ENCODE measurements at regions not wholly inside any gene's neighbourhood (a gene's known extent, or its start where the extent isn't known, plus 50 kb on each side); places are given as distances from the start of the nearest gene placed in this dataset.

DNA sequence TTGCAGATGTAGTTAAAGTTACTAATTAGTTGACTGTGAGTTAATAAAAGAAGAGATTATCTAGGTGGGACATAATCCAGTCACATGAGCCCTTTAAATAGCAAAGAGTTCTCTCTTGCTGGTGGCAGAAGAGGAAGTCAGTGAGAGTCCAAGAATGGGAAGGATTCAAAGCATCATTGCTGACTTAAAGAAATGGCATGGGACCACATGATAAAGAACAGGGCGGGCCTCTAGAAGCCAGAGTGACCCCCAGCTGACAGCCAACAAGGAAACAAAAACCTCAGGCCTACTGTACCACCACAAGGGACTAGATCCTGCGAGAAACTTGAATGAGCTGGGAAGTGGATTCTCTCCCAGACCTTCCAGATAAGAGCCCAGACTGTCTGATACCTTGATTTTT, 447.2 kb upstream of the CCDC54 start:
- Histone ChIP-seq H3K9me3 (ENCODE audit: severe bottlenecking) (no peaks in the 10 kb centered on the region), H3K36me3 (ENCODE audit: low read depth) (no peaks in the 10 kb centered on the region), H3K27me3 (ENCODE audit: insufficient read depth, poor library complexity, severe bottlenecking) (no peaks in the 10 kb centered on the region), H3K4me3 (ENCODE audit: severe bottlenecking) (no peak overlapping the region), H3K4me1 (ENCODE audit: insufficient read depth, poor library complexity, severe bottlenecking) (no peaks in the 10 kb centered on the region), H3K27ac (ENCODE audit: poor library complexity, severe bottlenecking) (no peak overlapping the region)
- no peak for DNase-seq (ENCODE audit: low spot score)
- no peak for ATAC-seq (ENCODE audit: low read depth)
- TF ChIP-seq, protein P1, sequence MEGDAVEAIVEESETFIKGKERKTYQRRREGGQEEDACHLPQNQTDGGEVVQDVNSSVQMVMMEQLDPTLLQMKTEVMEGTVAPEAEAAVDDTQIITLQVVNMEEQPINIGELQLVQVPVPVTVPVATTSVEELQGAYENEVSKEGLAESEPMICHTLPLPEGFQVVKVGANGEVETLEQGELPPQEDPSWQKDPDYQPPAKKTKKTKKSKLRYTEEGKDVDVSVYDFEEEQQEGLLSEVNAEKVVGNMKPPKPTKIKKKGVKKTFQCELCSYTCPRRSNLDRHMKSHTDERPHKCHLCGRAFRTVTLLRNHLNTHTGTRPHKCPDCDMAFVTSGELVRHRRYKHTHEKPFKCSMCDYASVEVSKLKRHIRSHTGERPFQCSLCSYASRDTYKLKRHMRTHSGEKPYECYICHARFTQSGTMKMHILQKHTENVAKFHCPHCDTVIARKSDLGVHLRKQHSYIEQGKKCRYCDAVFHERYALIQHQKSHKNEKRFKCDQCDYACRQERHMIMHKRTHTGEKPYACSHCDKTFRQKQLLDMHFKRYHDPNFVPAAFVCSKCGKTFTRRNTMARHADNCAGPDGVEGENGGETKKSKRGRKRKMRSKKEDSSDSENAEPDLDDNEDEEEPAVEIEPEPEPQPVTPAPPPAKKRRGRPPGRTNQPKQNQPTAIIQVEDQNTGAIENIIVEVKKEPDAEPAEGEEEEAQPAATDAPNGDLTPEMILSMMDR (IDR thresholded peaks at IDR 0.05; ENCODE audit: poor library complexity, severe bottlenecking) = no peak

DNA sequence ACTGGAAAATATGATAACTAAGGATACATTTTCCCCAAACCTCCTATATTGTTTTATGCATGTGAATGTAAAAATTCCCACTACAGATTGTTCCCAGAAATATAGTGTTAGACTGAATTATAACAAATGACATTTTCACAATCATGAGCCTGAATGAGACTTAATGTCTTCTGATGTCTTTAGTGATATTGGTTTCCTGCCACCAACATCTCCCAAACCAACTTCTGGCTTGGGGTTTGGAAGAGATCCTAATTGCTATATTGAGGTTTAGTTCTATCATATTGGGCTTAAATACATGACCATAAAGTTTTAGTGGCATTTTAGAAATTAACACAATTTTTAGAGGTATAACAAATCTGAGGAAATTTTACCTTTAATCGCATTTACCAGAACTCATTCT, 445.3 kb upstream of the CCDC54 start:
- no peak for ATAC-seq (ENCODE audit: low read depth)
- no peaks in the 10 kb centered on the region for H3K27me3 ChIP-seq (ENCODE audit: insufficient read depth, poor library complexity, severe bottlenecking)
- H3K36me3 ChIP-seq (ENCODE audit: low read depth) = no peaks in the 10 kb centered on the region
- no peaks in the 10 kb centered on the region for H3K9me3 ChIP-seq (ENCODE audit: severe bottlenecking)
- no peak for DNase-seq (ENCODE audit: low spot score)
- H3K27ac ChIP-seq (ENCODE audit: poor library complexity, severe bottlenecking) = no peak overlapping the region
- TF ChIP-seq, protein P1 (IDR thresholded peaks at IDR 0.05; ENCODE audit: poor library complexity, severe bottlenecking) = no peak
- no peak overlapping the region for H3K4me3 ChIP-seq (ENCODE audit: severe bottlenecking)
- no peaks in the 10 kb centered on the region for H3K4me1 ChIP-seq (ENCODE audit: insufficient read depth, poor library complexity, severe bottlenecking)

DNA sequence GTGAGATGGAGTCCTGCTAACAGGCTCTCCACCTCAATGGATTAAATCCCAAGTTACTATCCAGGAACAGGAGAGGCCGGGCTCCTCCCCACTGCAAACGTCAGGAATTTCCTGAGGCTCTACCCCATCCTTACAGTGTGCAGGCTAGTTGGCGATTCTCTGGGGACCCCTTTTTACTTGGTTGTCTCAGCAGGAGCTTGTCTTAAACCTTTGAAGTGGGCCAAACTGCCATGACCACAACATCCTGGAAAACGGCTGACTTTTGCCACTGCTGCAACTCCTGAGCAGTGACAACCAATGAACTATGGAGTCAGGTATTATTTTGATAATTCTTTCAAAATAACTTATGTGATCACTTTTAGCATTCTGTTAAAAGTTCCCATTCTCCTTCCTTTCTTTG, 440.9 kb upstream of the CCDC54 start:
- Histone ChIP-seq H3K4me3 (ENCODE audit: severe bottlenecking) (no peak overlapping the region), H3K4me1 (ENCODE audit: insufficient read depth, poor library complexity, severe bottlenecking) (no peaks in the 10 kb centered on the region), H3K27me3 (ENCODE audit: insufficient read depth, poor library complexity, severe bottlenecking) (no peaks in the 10 kb centered on the region), H3K27ac (ENCODE audit: poor library complexity, severe bottlenecking) (no peak overlapping the region), H3K9me3 (ENCODE audit: severe bottlenecking) (no peaks in the 10 kb centered on the region), H3K36me3 (ENCODE audit: low read depth) (no peaks in the 10 kb centered on the region)
- ATAC-seq (ENCODE audit: low read depth) (no peak), DNase-seq (ENCODE audit: low spot score) (no peak)
- TF ChIP-seq, protein P1 (IDR thresholded peaks at IDR 0.05; ENCODE audit: poor library complexity, severe bottlenecking) = no peak

DNA sequence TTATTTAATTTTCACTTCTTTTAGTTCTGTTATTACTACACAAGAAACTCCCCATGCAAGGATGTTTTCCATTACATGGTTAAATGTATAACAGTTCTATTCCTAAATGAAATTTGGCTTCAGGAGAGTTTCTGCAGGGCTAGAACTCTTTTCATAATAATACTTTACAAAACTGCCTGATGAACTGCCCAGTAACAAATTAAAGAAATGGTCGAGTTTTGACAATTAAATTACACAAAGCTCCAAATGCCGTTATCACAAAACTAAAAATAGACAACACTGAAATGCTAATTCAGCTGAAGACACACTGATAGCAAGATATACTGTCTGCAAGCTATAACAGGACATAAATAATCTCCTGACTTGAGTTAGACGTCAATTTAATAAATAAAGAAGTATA, 435.2 kb upstream of the CCDC54 start:
- no peak for DNase-seq (ENCODE audit: low spot score)
- Histone ChIP-seq H3K9me3 (ENCODE audit: severe bottlenecking) (no peaks in the 10 kb centered on the region), H3K27me3 (ENCODE audit: insufficient read depth, poor library complexity, severe bottlenecking) (no peaks in the 10 kb centered on the region), H3K4me3 (ENCODE audit: severe bottlenecking) (no peak overlapping the region), H3K27ac (ENCODE audit: poor library complexity, severe bottlenecking) (no peak overlapping the region), H3K36me3 (ENCODE audit: low read depth) (no peaks in the 10 kb centered on the region), H3K4me1 (ENCODE audit: insufficient read depth, poor library complexity, severe bottlenecking) (no peaks in the 10 kb centered on the region)
- ATAC-seq (ENCODE audit: low read depth) = no peak
- TF ChIP-seq, protein P1 (IDR thresholded peaks at IDR 0.05; ENCODE audit: poor library complexity, severe bottlenecking) = no peak

DNA sequence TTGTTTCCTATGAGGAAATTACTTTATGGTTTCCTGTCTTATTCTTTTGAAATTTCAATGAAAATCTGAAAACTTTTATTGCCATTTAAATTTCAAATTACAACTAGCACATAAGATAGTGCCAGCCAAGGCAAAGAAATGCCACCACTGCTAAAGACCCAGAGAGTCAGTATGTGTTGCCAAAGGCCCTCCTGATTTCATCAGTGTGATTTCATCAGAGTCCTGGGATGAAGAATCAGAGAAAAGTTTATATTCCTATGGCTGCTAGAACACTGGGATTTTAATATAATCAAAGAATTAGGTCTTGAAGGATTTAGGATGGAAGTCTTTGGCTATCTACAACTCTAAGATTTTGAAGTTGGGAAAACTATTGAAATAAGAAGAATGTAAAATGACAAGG, 434.2 kb upstream of the CCDC54 start:
- no peaks in the 10 kb centered on the region for H3K36me3 ChIP-seq (ENCODE audit: low read depth)
- ATAC-seq (ENCODE audit: low read depth) = no peak

More for the DNA sequence above, 434.2 kb upstream of the CCDC54 start:
- DNase-seq (ENCODE audit: low spot score) = no peak
- Histone ChIP-seq H3K27me3 (ENCODE audit: insufficient read depth, poor library complexity, severe bottlenecking) (no peaks in the 10 kb centered on the region), H3K4me1 (ENCODE audit: insufficient read depth, poor library complexity, severe bottlenecking) (no peaks in the 10 kb centered on the region), H3K27ac (ENCODE audit: poor library complexity, severe bottlenecking) (no peak overlapping the region), H3K9me3 (ENCODE audit: severe bottlenecking) (no peaks in the 10 kb centered on the region), H3K4me3 (ENCODE audit: severe bottlenecking) (no peak overlapping the region)
- TF ChIP-seq, protein P1 (IDR thresholded peaks at IDR 0.05; ENCODE audit: poor library complexity, severe bottlenecking) = no peak
